ENCODE measurements at regions not wholly inside any gene's neighbourhood (a gene's known extent, or its start where the extent isn't known, plus 50 kb on each side); places are given as distances from the start of the nearest gene placed in this dataset.
"Not testable (repeated sequence)": the region's sequence is repeated elsewhere in the genome, so short reads cannot be mapped to it uniquely, and the experiment has no call there.

- no CpG with 5 or more reads among the region's 2 CpGs for WGBS (ENCODE audit: insufficient coverage, insufficient read length)
Measured at GRCh38 chr19:28686756-28687155, 526.2 kb downstream of the UQCRFS1 start.

GRCh38 chr19:28685802-28686201, 527.1 kb downstream of the UQCRFS1 start:
- no peaks in the 10 kb centered on the region for H3K27me3 ChIP-seq (ENCODE audit: control insufficient read depth, insufficient read depth, low read length)
- no CpG with 5 or more reads among the region's 3 CpGs for WGBS (ENCODE audit: insufficient coverage, insufficient read length)
- DNase-seq (ENCODE audit: low read depth, low spot score) = no peak

More at GRCh38 chr19:28686756-28687155, 526.2 kb downstream of the UQCRFS1 start:
- H3K27me3 ChIP-seq (ENCODE audit: control insufficient read depth, insufficient read depth, low read length) = no peaks in the 10 kb centered on the region
- no peak overlapping the region for H3K4me3 ChIP-seq (ENCODE audit: low read length)
- no peaks in the 10 kb centered on the region for H3K9me3 ChIP-seq (ENCODE audit: control insufficient read depth, insufficient read depth, low read length)
- no peaks in the 10 kb centered on the region for H3K4me1 ChIP-seq (ENCODE audit: control insufficient read depth, insufficient read depth, low read length)
- H3K36me3 ChIP-seq (ENCODE audit: control insufficient read depth, insufficient read depth, low read length) = no peaks in the 10 kb centered on the region
- no peak overlapping the region for H3K27ac ChIP-seq (ENCODE audit: low read length)
- no peak for DNase-seq (ENCODE audit: low read depth, low spot score)

GRCh38 chr19:28685077-28685476, 527.9 kb downstream of the UQCRFS1 start:
- no CpG with 5 or more reads among the region's 4 CpGs for WGBS (ENCODE audit: insufficient coverage, insufficient read length)
- H3K27me3 ChIP-seq (ENCODE audit: control insufficient read depth, insufficient read depth, low read length); H3K9me3 ChIP-seq (ENCODE audit: control insufficient read depth, insufficient read depth, low read length); H3K4me3 ChIP-seq (ENCODE audit: low read length); H3K36me3 ChIP-seq (ENCODE audit: control insufficient read depth, insufficient read depth, low read length); DNase-seq (ENCODE audit: low read depth, low spot score); H3K4me1 ChIP-seq (ENCODE audit: control insufficient read depth, insufficient read depth, low read length); H3K27ac ChIP-seq (ENCODE audit: low read length): not testable (repeated sequence)

More at GRCh38 chr19:28685802-28686201, 527.1 kb downstream of the UQCRFS1 start:
- no peaks in the 10 kb centered on the region for H3K36me3 ChIP-seq (ENCODE audit: control insufficient read depth, insufficient read depth, low read length)
- H3K4me3 ChIP-seq (ENCODE audit: low read length) = no peak overlapping the region
- no peaks in the 10 kb centered on the region for H3K9me3 ChIP-seq (ENCODE audit: control insufficient read depth, insufficient read depth, low read length)
- H3K27ac ChIP-seq (ENCODE audit: low read length) = no peak overlapping the region
- H3K4me1 ChIP-seq (ENCODE audit: control insufficient read depth, insufficient read depth, low read length) = no peaks in the 10 kb centered on the region

- H3K27ac ChIP-seq (ENCODE audit: low read length) = no peak overlapping the region
- DNase-seq (ENCODE audit: low read depth, low spot score) = no peak
- no peaks in the 10 kb centered on the region for H3K9me3 ChIP-seq (ENCODE audit: control insufficient read depth, insufficient read depth, low read length)
- WGBS (ENCODE audit: insufficient coverage, insufficient read length) = no CpG with 5 or more reads among the region's 3 CpGs
- H3K4me3 ChIP-seq (ENCODE audit: low read length) = no peak overlapping the region
- H3K36me3 ChIP-seq (ENCODE audit: control insufficient read depth, insufficient read depth, low read length) = no peaks in the 10 kb centered on the region
- no peaks in the 10 kb centered on the region for H3K27me3 ChIP-seq (ENCODE audit: control insufficient read depth, insufficient read depth, low read length)
- no peaks in the 10 kb centered on the region for H3K4me1 ChIP-seq (ENCODE audit: control insufficient read depth, insufficient read depth, low read length)
Measured at GRCh38 chr19:28680111-28680510, 532.8 kb downstream of the UQCRFS1 start.

GRCh38 chr19:28670836-28671235, 542.1 kb downstream of the UQCRFS1 start:
- WGBS (ENCODE audit: insufficient coverage, insufficient read length) = no CpG with 5 or more reads among the region's 2 CpGs
- DNase-seq (ENCODE audit: low read depth, low spot score) = no peak

GRCh38 chr19:28669804-28670203, 543.1 kb downstream of the UQCRFS1 start:
- Histone ChIP-seq H3K9me3 (ENCODE audit: control insufficient read depth, insufficient read depth, low read length) (no peaks in the 10 kb centered on the region), H3K4me1 (ENCODE audit: control insufficient read depth, insufficient read depth, low read length) (no peaks in the 10 kb centered on the region), H3K27ac (ENCODE audit: low read length) (no peak overlapping the region), H3K27me3 (ENCODE audit: control insufficient read depth, insufficient read depth, low read length) (no peaks in the 10 kb centered on the region), H3K4me3 (ENCODE audit: low read length) (no peak overlapping the region), H3K36me3 (ENCODE audit: control insufficient read depth, insufficient read depth, low read length) (no peaks in the 10 kb centered on the region)
- DNase-seq (ENCODE audit: low read depth, low spot score) = no peak
- WGBS (ENCODE audit: insufficient coverage, insufficient read length) = no CpG with 5 or more reads among the region's 2 CpGs

More at GRCh38 chr19:28670836-28671235, 542.1 kb downstream of the UQCRFS1 start:
- no peaks in the 10 kb centered on the region for H3K4me1 ChIP-seq (ENCODE audit: control insufficient read depth, insufficient read depth, low read length)
- H3K9me3 ChIP-seq (ENCODE audit: control insufficient read depth, insufficient read depth, low read length) = no peaks in the 10 kb centered on the region
- no peak overlapping the region for H3K27ac ChIP-seq (ENCODE audit: low read length)
- H3K4me3 ChIP-seq (ENCODE audit: low read length) = no peak overlapping the region
- H3K27me3 ChIP-seq (ENCODE audit: control insufficient read depth, insufficient read depth, low read length) = no peaks in the 10 kb centered on the region
- H3K36me3 ChIP-seq (ENCODE audit: control insufficient read depth, insufficient read depth, low read length) = no peaks in the 10 kb centered on the region

- no peaks in the 10 kb centered on the region for H3K4me1 ChIP-seq (ENCODE audit: control insufficient read depth, insufficient read depth, low read length)
- WGBS (ENCODE audit: insufficient coverage, insufficient read length) = no CpG with 5 or more reads among the region's 7 CpGs
- H3K9me3 ChIP-seq (ENCODE audit: control insufficient read depth, insufficient read depth, low read length) = no peaks in the 10 kb centered on the region
- no peak overlapping the region for H3K4me3 ChIP-seq (ENCODE audit: low read length)
- no peak for DNase-seq (ENCODE audit: low read depth, low spot score)
- no peak overlapping the region for H3K27ac ChIP-seq (ENCODE audit: low read length)
- no peaks in the 10 kb centered on the region for H3K27me3 ChIP-seq (ENCODE audit: control insufficient read depth, insufficient read depth, low read length)
- H3K36me3 ChIP-seq (ENCODE audit: control insufficient read depth, insufficient read depth, low read length) = no peaks in the 10 kb centered on the region
Measured at GRCh38 chr19:28667348-28667977, 545.5 kb downstream of the UQCRFS1 start.

GRCh38 chr19:28665748-28666147, 547.2 kb downstream of the UQCRFS1 start:
- no CpG with 5 or more reads among the region's 1 CpG for WGBS (ENCODE audit: insufficient coverage, insufficient read length)
- no peaks in the 10 kb centered on the region for H3K9me3 ChIP-seq (ENCODE audit: control insufficient read depth, insufficient read depth, low read length)
- H3K36me3 ChIP-seq (ENCODE audit: control insufficient read depth, insufficient read depth, low read length) = no peaks in the 10 kb centered on the region

GRCh38 chr19:28656644-28657043, 556.3 kb downstream of the UQCRFS1 start:
- DNase-seq (ENCODE audit: low read depth, low spot score) = no peak
- H3K27ac ChIP-seq (ENCODE audit: low read length) = no peak overlapping the region
- H3K27me3 ChIP-seq (ENCODE audit: control insufficient read depth, insufficient read depth, low read length) = no peaks in the 10 kb centered on the region
- no peaks in the 10 kb centered on the region for H3K36me3 ChIP-seq (ENCODE audit: control insufficient read depth, insufficient read depth, low read length)
- no CpG with 5 or more reads among the region's 2 CpGs for WGBS (ENCODE audit: insufficient coverage, insufficient read length)
- H3K9me3 ChIP-seq (ENCODE audit: control insufficient read depth, insufficient read depth, low read length) = no peaks in the 10 kb centered on the region
- H3K4me1 ChIP-seq (ENCODE audit: control insufficient read depth, insufficient read depth, low read length) = peaks cover 2% of the 10 kb centered on the region; the same call in 1 of the 2 replicates
- no peak overlapping the region for H3K4me3 ChIP-seq (ENCODE audit: low read length)

More at GRCh38 chr19:28665748-28666147, 547.2 kb downstream of the UQCRFS1 start:
- no peaks in the 10 kb centered on the region for H3K27me3 ChIP-seq (ENCODE audit: control insufficient read depth, insufficient read depth, low read length)
- H3K27ac ChIP-seq (ENCODE audit: low read length) = no peak overlapping the region
- no peaks in the 10 kb centered on the region for H3K4me1 ChIP-seq (ENCODE audit: control insufficient read depth, insufficient read depth, low read length)
- H3K4me3 ChIP-seq (ENCODE audit: low read length) = no peak overlapping the region
- no peak for DNase-seq (ENCODE audit: low read depth, low spot score)

GRCh38 chr19:28655054-28655453, 557.9 kb downstream of the UQCRFS1 start:
- Histone ChIP-seq H3K27me3 (ENCODE audit: control insufficient read depth, insufficient read depth, low read length) (no peaks in the 10 kb centered on the region; the same call in 1 of the 2 replicates), H3K4me1 (ENCODE audit: control insufficient read depth, insufficient read depth, low read length) (peaks cover 2% of the 10 kb centered on the region; the same call in 1 of the 2 replicates), H3K27ac (ENCODE audit: low read length) (no peak overlapping the region), H3K9me3 (ENCODE audit: control insufficient read depth, insufficient read depth, low read length) (no peaks in the 10 kb centered on the region), H3K36me3 (ENCODE audit: control insufficient read depth, insufficient read depth, low read length) (no peaks in the 10 kb centered on the region), H3K4me3 (ENCODE audit: low read length) (no peak overlapping the region; the same call in 1 of the 2 replicates)
- no CpG with 5 or more reads among the region's 5 CpGs for WGBS (ENCODE audit: insufficient coverage, insufficient read length)
- DNase-seq (ENCODE audit: low read depth, low spot score) = no peak

GRCh38 chr19:28652765-28653164, 560.2 kb downstream of the UQCRFS1 start:
- Histone ChIP-seq H3K27ac (ENCODE audit: low read length) (no peak overlapping the region), H3K4me1 (ENCODE audit: control insufficient read depth, insufficient read depth, low read length) (peaks cover 2% of the 10 kb centered on the region; the same call in 1 of the 2 replicates), H3K27me3 (ENCODE audit: control insufficient read depth, insufficient read depth, low read length) (no peaks in the 10 kb centered on the region; the same call in 1 of the 2 replicates), H3K9me3 (ENCODE audit: control insufficient read depth, insufficient read depth, low read length) (no peaks in the 10 kb centered on the region), H3K4me3 (ENCODE audit: low read length) (no peak overlapping the region), H3K36me3 (ENCODE audit: control insufficient read depth, insufficient read depth, low read length) (no peaks in the 10 kb centered on the region)
- no CpG with 5 or more reads among the region's 3 CpGs for WGBS (ENCODE audit: insufficient coverage, insufficient read length)
- DNase-seq (ENCODE audit: low read depth, low spot score) = no peak

All from iPS DF 6.9 (cell line).